Fibroblast of skin of scalp (primary cell): ENCODE measurements at regions not wholly inside any gene's neighbourhood (a gene's known extent, or its start where the extent isn't known, plus 50 kb on each side); places are given as distances from the start of the nearest gene placed in this dataset.

Experiments
- DNase-seq: peaks from one replicate; pipeline ENCODE4 v3.0.0-alpha.2; 2013

DNA sequence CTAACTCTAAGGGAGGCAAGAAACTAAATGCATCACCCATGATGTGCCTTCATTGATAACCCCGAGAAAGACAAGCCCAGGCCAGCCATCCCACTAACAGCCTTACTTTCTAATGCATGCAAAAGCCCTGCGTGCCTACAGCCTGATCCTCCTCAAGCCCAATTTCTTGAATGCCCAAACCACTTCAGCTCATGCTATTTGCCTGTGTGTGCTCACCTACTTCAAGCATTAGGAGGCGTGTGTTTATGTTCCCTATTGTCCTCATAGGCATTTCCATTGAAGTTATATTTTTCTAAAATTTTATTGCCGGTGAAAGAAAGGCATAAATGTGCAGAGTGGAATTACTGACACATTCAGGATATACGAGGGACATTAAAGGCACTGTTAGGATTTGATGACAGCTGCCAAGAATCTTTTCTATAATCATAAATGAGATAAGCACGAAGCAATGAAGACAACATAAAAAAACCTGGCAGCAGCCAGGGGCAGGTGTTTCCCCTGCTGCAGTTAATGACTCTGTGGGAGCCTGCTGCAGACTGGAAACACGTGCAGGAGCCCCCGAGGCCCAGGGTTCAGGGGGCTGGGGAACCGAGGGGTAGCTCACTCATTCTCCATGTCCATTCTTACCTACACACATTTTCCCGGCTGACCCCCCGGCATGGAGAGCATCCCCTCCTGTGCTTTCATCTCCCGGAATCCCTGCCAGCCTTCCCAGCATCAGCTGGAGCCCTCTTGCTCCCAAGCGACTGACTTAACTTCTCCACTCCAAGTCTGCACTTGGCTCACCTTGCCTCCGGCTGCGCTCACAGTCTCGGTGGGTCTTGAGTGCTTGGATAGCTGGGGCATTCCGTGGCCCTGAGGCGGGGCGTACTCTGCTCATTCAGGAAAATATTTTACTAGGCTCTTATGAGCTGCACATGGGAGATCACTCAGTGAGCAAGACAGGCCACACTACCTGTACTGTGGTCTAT is 292.3 kb upstream of the SIX2 start:
- DNase-seq = no peak

DNA sequence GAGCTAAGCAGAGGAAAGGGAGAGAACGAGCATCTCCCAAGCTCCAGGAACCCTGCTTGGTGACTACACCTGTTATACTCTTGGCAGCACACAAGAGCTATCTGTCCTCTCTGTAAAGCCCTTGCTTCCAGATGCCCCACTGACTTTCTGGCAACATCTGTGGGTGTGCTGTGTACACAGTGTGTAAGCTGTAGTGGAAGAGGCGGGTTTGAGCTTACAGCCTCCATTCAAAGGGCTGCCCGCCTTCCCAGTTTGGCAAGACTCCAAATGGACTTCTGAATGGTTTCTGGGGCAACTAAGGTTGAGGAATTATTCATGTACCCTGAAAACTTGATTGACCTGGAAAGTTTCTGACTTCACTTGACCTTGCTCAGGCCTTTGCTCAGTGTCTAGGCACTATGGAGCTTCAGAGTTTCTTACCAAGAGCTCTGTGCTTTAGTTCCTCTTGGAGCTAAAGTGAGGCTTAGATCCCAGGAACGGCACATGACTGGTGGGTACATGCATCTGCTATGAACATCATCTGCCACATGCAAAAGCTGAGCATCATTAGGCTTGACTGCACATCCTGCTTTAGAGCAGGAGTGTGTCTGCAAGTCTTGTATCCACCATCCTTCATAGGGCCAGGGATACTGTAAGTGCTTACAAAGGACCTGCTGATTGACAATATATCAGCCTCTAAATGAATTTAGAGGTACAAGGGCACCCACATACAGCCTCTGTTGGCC is 290.9 kb upstream of the SIX2 start:
- no peak for DNase-seq

DNA sequence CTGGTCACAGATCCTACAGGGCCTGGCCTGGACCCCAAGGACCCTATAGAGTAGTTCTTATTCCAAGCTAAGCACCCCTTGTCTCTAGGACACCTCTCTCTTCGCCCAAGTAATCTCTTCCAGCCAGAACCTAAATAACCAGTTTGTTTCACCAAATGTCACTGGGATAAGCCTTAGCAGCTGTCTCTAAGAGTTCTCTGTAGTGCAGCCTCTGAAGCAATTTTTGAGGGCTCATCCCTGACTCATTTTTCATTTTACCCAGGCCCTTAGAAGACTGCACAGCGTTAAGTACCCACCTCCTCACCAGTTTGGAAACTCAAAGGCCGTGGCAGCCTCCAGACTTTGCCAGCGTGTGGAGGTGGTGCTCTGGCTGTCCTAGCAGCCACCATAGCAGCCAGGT is 290.1 kb upstream of the SIX2 start:
- no peak for DNase-seq

DNA sequence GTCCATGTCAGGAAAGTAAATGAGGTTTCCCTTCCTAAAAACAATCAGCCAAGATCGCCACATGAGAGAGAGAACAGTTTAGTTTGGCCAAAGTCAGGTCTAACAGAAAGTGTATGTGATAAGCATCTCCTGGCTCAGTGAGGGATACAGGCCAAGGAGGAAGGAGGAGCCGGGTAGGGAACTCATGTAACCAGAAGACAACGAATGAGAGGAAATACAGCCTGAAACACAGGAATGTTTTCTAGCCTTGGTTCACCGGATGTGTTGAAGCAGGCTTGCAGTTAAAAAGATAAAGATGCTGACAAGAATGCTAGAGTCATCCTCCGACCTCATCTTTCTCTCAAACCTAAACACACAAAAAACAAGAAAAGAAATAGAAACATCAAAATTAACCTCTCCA is 283.9 kb upstream of the SIX2 start:
- peak; percentile 47 for DNase-seq

DNA sequence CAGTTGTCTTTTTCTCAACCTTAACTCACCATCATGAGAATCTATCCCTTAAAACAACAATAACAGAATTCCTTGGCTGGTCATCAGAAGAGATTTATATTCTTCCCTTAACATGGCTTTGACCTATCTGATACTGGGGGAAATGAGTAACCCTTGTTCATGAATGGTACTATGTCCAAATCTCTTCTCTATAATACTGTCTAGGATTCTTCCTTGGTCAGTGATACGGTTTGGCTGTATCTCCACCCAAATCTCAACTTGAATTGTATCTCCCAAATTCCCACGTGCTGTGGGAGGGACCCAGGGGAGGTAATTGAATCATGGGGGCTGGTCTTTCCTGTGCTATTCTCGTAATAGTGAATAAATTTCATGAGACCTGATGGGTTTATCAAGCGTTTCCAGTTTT is 282.0 kb upstream of the SIX2 start:
- peak; percentile 24 for DNase-seq

DNA sequence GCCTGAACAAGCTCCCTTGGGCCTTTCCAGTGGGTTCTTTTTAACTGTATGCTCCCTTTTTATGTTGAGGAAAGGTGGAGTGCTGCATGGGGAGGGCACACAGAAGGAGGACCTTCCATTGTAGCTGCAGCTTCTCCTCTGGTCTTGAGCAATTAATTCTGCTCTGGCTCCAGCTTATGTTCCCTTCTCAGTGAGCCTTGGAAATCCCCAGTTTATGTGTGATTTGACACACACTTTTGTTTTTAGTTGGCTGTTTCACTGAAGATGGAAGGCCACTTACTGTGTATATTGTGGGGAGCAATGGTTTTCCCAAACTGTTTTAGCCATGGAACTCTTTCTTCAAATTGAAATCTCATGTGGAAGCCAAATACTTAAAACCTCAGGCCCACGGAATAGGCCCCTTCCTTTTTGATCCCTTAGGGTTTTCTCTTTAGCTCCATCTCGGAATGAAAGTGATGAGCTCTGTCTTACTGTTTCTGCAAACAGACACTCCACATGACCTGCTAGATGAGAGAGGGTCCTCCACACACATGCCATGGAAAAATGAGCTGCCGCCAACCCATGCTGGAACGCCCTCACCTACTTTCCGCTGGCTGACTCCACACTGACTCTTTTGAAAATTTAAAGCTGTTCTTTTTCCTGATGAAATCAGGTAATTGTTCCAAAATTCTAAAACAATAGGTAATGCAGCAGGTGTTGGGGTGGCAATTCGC is 280.9 kb upstream of the SIX2 start:
- DNase-seq = no peak

DNA sequence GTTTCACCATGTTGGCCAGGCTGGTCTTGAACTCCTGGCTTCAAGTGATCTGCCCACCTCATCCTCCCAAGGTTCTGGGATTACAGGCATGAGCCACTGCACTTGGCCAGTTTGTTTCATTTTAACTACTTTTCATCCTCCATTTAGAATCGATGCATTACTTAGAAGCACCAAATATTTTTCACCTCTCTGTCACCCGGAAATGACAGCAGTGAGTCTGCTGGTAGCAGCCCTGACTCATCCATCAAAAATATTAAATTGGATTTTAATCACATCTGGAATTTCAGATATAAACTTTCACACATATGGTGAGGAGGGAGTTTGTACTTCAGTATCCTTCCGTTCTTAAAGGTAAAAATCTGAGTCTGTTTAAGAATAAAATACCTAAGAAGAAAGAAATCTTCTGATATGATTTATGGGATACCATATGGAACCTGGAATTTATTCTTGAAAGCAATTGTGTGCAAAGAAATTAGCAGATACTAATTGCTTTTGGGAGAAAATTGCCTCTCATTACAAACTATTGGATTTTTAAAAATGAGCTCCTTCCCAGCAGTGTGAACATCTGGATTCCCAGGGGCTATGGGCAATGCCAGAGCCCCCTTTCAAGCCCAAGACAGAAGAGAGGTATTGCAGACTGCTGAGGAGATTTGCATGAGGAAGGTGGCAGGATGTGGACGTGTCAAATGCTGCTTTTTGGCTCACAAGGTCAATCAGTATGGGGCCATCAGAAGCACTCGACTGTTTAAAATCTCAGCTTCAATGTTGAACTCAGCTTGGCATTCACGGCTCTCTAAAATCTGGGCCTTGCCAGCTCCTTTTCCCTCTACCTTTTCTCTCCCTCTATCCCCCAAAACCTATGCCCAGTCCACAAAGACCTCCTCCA is 279.5 kb upstream of the SIX2 start:
- peak; percentile 73 for DNase-seq

DNA sequence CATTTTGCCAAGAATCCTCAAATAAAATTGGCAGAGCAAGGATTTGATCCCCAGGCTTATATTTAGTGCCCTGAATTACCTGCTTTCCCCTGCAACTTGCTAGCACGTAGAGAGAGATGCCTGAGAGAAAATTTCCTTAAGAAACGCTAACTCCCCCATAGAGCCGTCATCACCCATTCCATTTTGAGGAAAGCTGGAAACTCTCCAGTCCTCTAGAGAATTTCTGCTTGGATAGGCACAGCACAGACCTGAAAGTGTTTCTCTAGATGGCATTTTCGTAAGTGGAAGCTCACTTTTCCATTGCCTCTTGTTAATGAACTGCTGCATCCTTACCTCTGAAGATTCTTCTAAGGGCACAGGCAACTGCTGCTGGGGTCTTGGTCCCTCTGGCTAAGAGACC is 277.8 kb upstream of the SIX2 start:
- DNase-seq = no peak

DNA sequence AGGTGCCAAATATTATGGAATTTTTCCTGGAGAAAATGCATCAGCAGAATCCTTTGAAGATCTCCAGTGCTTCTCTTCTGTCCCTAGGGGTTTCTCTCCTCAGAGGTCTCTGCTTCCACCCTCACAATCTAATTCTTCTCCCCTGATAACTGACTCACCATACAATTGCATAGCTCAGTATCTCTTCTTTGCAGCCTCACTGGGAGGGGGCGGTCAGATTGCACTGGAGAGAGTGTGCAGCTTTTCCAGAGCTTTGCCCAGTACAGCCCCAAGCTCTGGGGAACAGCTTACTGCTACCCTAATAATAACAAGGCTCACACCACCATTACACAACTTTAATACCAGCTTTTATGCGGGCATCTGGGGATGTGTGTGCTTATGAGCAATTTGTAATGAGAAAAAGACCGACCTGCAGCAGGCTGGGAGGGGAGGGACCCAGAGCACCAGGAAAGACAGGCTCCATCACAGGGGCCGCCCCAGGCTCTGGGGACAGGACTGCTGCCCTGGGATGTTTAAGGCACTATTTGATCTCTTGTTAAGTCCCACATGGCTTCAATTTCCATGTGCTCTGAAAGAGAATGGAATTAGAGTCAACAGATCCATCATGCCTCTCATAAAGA is 276.6 kb upstream of the SIX2 start:
- peak; percentile 63 for DNase-seq

DNA sequence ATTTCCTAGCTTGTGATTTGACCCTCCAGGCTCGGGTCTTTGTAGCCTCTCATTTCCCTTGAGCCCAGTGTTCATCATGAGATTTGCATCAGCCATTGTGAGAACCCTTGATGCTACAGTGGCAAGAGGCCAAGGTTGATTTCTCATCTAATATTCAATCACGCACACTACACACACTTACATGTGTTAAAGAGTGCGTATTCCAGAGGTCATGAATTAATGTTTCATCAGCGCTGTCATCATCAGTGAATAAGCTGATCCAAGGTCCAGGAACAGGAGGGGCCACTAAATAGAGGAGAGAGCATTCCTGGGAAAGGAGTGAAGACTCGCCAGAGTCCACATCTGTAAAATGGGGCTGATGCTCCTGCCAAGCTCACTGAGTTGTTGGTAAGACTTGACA is 276.1 kb upstream of the SIX2 start:
- peak; percentile 67 for DNase-seq

DNA sequence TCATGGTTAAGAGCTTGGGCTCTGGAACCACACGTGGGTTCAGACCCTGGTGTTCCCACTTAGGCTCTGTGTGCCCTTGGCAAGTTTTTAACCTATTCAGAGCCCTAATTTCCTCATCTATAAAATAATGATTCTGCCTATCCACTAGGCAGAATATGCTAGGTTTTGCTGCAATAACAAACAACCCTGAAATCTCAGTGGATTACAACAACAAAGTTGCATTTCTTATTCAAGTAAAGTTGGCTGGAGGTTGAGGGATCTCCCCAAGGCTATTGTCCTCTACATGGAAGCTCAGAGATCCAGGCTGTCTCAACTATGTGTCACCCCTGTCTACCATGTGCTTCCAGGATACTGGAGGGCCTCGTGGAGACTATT is 275.4 kb upstream of the SIX2 start:
- no peak for DNase-seq

DNA sequence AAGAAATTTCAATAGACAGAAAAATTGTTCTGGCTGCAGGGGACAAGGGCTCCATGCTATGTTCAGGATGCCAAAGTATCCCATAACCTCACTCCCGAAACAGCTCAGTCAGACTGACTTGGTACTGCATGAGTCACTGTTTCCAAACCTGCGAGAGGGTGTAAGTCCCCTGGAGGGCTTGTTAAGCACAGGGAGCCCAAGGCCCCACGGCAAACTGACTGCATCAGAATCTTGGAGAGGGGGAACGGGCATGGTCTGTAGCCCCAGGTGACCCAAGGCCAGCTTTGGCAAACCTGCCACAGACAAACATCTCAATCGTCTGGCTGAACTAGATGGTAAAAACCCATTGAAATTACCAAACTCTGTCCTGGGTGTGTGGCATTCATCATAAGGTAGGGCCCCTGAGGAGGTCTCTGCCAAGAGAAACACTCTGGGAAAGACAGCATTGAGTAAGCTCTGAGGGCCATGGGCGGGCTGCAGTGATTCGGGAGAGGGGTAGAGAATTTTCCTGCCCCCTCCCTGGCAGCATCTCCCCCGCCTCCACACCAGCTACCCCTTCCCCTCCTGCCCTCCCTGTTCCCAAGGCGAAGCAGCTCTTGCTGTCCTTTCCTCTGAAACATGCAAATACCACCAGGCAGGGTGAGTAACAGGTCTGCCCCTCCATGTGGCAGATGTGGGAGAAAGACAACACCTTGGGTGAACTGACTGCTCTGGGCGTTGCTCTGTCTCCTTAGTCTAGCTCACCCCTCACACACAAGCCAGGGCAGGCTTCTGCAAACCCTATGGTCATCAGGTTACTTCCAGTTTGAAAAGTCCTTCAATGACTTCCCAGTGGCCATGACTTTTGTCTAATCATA is 274.7 kb upstream of the SIX2 start:
- DNase-seq = peak; percentile 84

DNA sequence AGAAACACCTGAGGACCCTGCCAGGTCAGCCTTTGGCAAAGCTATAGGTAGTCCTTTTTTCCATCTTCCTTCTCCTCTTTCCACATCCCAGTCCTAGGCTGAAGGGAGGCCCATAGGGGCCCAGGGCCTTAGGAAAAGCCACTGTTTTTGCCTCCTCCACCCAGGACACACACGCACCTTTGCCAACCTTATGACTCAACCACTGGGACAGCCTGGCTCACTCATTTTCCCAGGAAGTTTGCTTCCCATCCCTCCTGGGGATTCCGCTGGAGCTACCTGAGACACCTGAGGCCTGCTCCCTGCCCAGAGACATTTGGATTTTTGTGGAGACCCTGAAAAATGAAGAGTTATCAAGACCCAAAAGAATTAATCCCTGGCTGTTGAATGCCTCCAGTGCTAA is 273.4 kb upstream of the SIX2 start:
- no peak for DNase-seq

DNA sequence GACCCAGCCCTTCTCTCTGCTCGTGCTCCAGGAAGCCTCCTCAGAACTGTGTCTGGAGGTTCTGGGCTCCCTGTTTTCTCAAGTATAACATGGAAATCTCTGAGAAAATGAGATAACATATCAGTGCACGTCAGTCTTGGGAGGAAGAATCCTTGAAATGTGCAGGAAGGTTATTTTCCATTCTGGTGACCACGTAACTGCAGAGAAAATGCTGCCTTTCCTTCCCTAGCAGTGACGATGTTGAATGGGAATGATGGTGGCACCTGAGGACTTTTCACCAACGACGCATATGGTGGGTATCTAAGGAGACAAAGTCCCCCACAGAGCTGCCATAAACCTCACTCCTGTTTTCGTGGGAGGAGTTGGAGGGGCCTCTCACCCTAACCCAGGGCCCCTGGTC is 272.1 kb upstream of the SIX2 start:
- DNase-seq = no peak

DNA sequence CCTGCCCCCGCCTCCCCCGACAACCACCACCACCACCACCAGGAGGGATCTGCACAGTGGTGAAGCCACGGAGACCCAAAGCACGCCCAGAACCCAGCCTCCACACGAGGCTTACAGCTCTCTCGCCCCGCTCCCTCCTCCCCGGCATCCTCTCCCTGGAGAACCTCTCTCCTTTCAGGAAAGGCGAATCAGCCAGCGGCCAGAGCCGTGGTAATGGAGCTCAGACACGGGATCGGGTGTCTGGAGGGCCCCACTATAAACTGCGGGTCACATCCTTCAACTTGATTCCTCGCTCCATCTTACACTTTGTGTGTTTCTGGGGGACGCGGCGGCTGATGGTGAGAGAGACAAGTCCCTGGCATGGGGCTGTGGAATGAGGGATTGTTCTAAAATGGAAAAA is 271.5 kb upstream of the SIX2 start:
- no peak for DNase-seq

DNA sequence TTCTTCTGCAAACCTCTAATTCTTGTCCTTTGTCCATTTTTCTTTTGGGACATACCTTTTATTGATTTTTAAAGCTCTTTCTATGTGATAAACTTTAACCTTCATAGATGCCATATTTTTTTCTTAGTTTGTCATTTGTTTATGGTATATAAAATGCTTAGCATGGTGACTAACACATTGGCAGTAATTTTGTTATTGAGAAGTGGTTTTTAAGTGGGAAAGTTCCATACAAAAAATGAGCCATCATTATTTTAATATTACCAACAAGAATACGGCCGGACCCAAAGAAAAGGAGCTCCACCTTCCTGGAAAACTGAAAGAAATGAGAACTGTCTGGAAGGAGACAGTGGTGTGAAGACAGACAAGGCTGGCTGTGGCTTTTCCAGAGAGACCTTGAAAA is 270.1 kb upstream of the SIX2 start:
- DNase-seq = no peak

DNA sequence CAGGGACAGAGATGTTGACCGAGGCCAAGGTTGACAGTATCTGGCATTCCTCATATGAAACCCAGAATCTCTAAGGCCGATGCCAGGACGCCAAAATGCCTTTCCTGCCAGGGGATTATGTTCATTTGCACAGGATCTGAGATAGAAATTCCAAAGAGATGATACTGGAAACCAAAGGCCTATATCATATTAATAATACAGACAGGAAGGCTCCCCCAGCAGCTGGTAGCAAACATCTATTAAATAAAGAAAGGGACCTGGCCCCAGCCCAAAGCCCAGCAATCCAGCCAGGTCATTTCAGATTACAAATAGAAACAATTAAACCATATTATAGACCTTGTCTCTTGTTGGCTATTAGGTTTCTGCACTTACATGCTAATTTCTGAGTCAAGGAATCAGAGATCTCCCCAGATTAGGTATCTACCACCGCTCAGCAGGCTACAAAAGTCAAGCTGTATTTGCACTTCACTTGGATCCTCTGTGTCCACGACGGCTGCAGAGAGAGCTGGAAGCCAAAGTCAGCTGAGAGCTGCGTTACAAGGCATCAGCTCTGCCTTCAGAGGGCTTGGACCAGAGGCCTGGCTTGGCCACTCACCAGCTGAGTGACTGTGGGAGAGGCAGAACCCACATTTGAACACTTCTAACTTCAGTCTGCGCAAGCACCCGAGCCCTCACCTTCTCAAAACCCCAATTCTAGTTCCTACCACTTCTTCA is 269.3 kb upstream of the SIX2 start:
- DNase-seq = no peak

DNA sequence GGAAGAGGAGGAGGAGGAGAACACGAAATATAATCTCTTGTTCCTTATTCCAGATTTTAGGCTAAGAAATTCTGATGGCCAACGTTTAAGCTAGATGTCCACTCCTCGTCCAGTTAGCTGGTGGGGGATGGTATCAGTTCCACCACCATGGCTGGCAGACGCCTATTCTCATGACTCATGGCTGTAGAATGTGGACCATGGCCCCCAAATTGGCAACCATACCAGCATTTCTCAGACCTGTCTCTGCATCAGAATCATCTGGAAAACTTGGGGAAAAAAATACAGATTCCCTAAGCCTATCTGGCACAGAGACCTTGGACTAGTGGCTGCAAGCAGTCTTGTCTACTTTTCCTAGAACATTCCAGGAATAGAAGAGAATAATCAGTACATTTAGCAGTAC is 267.7 kb upstream of the SIX2 start:
- DNase-seq = peak; percentile 31

DNA sequence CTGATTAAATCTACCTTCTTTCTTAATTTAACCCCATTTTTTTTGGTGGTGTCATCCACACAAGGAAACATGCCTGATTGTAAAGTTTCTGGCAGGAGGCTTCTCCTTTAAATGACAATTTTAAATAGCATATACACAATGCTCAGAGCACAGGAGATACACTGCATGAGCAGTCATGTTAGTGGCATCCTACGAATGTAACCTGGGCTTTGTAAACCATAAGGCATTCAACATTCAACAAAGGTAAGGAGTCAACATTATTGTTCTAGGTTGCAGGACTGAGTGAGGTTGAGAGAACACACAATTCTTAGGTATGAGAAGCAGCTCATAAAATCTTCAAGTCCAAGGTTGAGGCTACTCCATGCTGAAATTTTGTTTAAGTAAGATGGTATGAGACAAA is 266.6 kb upstream of the SIX2 start:
- no peak for DNase-seq

DNA sequence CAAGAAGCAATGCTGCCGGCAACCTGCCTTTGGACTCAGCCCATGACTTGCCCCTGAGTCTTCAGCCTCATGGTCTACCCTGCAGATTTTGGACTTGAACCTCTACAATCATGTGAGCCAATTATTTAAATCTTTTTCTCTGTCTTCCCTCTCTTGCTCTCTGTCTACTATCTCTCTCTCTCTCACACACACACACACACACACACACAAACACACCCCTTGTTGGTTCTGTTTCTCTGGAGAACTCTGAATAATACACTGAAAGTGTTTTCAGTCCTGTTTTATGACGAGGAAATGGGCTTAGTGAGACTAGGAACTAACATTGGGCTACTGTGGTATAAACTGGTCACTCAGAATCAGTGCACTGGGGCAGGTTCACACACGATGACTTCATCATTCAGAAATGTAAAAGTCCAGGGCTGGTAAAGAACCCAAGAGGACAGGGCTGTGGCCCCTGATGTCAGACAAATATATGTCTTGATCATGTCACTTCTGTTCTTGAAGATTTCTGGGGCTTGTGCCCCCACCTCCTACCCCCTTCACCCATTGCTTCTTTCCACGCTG is 266.1 kb upstream of the SIX2 start:
- peak; percentile 34 for DNase-seq
